ENCODE measurements at regions not wholly inside any gene's neighbourhood (a gene's known extent, or its start where the extent isn't known, plus 50 kb on each side); places are given as distances from the start of the nearest gene placed in this dataset.

- Histone ChIP-seq H3K9ac (ENCODE audit: low read length) (no peak overlapping the region), H2AFZ (ENCODE audit: low read depth, low read length, poor library complexity, severe bottlenecking) (no peak overlapping the region), H3K27ac (ENCODE audit: low read depth, low read length) (no peak overlapping the region), H3K79me2 (ENCODE audit: insufficient read depth, low read length) (no peaks in the 10 kb centered on the region), H4K20me1 (ENCODE audit: insufficient read depth) (no peaks in the 10 kb centered on the region), H3K4me1 (ENCODE audit: control insufficient read depth in 1 of 2, insufficient read depth in 2 of 2, low read length in 2 of 2) (peaks cover 3 to 10% of the 10 kb centered on the region in 2 experiments; a peak in 3 of 4 replicates), H3K4me2 (ENCODE audit: low read length) (no peak overlapping the region), H3K4me3 (replicated peaks in 1 of 2; ENCODE audit: low read depth in 1 of 2, low read length in 2 of 2) (no peak overlapping the region), H3K27me3 (ENCODE audit: insufficient read depth, low read length) (no peaks in the 10 kb centered on the region), H3K9me2 (ENCODE audit: insufficient read depth) (no peaks in the 10 kb centered on the region), H3K36me3 (ENCODE audit: control insufficient read depth in 1 of 2, insufficient read depth in 2 of 2, low read length in 2 of 2) (no peaks in the 10 kb centered on the region), H3K9me3 (ENCODE audit: control insufficient read depth in 1 of 2, insufficient read depth in 1 of 2, low read depth in 1 of 2, low read length in 2 of 2) (no peaks in the 10 kb centered on the region; a peak in 1 of 4 replicates)
- DNase-seq (ENCODE audit: low read depth, low spot score) (no peak), ATAC-seq (no peak)
- BruUV-seq (replicated peaks): no TSS peak
- no peak for TF ChIP-seq CBX3 (IDR thresholded peaks at IDR 0.05; ENCODE audit: low read depth)
- TF ChIP-seq POLR2AphosphoS5 (IDR thresholded peaks at IDR 0.05; ENCODE audit: low read depth, low read length): no peak
- no peak for TF ChIP-seq EZH2 (IDR thresholded peaks at IDR 0.05)
- no peak for TF ChIP-seq ELF1 (IDR thresholded peaks at IDR 0.05; ENCODE audit: borderline replicate concordance, low read depth)
- no peak for TF ChIP-seq ZFX (IDR thresholded peaks at IDR 0.05)
- TF ChIP-seq, protein P1, sequence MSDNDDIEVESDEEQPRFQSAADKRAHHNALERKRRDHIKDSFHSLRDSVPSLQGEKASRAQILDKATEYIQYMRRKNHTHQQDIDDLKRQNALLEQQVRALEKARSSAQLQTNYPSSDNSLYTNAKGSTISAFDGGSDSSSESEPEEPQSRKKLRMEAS (IDR thresholded peaks at IDR 0.05): no peak
- no peak for TF ChIP-seq SP1 (IDR thresholded peaks at IDR 0.05; ENCODE audit: low read depth)
- TF ChIP-seq YY1 (IDR thresholded peaks at IDR 0.05; ENCODE audit: extremely low read depth, insufficient replicate concordance, low read depth, low read length): no peak
- TF ChIP-seq, protein P2, sequence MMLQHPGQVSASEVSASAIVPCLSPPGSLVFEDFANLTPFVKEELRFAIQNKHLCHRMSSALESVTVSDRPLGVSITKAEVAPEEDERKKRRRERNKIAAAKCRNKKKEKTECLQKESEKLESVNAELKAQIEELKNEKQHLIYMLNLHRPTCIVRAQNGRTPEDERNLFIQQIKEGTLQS (IDR thresholded peaks at IDR 0.05): no peak
- no peak for TF ChIP-seq EZH2phosphoT487 (IDR thresholded peaks at IDR 0.05; ENCODE audit: borderline replicate concordance)
- TF ChIP-seq RAD21 (IDR thresholded peaks at IDR 0.05; ENCODE audit: low read depth): no peak
- TF ChIP-seq SRF (IDR thresholded peaks at IDR 0.05; ENCODE audit: low read depth): no peak
- no peak for TF ChIP-seq ZNF274 (IDR thresholded peaks at IDR 0.05; ENCODE audit: low read depth, low read length)
- no peak for TF ChIP-seq POLR2A (IDR thresholded peaks at IDR 0.05; ENCODE audit: borderline replicate concordance, extremely low read depth, insufficient read depth, insufficient read length)
- TF ChIP-seq CEBPB (IDR thresholded peaks at IDR 0.05; ENCODE audit: low read depth): no peak
- no peak for TF ChIP-seq EGR1 (IDR thresholded peaks at IDR 0.05; ENCODE audit: low read depth)
- no peak for TF ChIP-seq SIN3A (IDR thresholded peaks at IDR 0.05; ENCODE audit: low read depth)
- TF ChIP-seq JUND (IDR thresholded peaks at IDR 0.05): no peak
- POLR2A ChIA-PET: no interaction called here
- CTCF ChIA-PET: no interaction called here
- intact Hi-C loops (cut with micrococcal nuclease): no loop called here
- RAD21 ChIA-PET (ENCODE audit: low non-redundant PET in 1 of 2, low total read pairs in 2 of 2, uncharacterized antibody in 2 of 2, unreplicated experiment in 2 of 2): no interaction called here
Measured at GRCh38 chr4:152041295-152041694, 280.5 kb upstream of the GATB start.
